Embryonic facial prominence (tissue), 1 donor: ENCODE measurements at regions not wholly inside any gene's neighbourhood (a gene's known extent, or its start where the extent isn't known, plus 50 kb on each side); places are given as distances from the start of the nearest gene placed in this dataset.
"Not testable (repeated sequence)": the region's sequence is repeated elsewhere in the genome, so short reads cannot be mapped to it uniquely, and the experiment has no call there.

Source experiments
- DNase-seq: peaks from one replicate; pipeline ENCODE4 v3.0.0-alpha.2; 2016; ENCODE audit errors: extremely low spot score

DNA sequence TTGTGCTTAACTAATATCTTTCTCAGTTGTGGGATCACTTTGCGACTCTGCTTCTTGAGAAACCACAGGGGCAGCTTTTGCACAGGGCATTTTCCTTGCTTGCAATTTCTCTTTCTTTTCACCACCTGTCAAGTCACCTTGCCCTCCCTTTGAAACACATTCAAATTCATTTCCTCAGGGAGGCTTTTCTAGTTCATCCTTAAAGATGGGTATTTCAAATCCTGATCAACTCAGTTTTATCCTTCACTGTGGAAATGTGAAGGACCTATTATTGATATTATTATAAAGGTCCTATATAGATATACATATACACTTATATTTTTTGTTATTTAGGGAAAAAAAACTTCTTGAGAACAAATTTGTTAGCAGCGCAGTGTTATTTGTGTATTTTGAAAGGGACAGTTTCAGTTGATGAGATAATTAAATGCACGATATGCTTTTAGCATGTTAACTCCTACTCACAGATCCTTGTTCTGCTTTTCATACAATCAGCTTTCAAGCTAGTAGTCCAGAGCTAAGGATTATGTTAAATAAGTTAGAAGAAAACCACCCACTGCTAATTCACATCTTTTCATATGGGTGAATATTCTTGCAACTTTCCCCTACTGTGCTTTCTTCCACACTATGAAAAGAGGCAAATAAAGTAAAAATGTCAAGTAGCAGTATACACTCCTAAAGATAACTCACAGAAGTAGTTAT lies 501.4 kb upstream of the RGS6 start:
- DNase-seq: no peak

DNA sequence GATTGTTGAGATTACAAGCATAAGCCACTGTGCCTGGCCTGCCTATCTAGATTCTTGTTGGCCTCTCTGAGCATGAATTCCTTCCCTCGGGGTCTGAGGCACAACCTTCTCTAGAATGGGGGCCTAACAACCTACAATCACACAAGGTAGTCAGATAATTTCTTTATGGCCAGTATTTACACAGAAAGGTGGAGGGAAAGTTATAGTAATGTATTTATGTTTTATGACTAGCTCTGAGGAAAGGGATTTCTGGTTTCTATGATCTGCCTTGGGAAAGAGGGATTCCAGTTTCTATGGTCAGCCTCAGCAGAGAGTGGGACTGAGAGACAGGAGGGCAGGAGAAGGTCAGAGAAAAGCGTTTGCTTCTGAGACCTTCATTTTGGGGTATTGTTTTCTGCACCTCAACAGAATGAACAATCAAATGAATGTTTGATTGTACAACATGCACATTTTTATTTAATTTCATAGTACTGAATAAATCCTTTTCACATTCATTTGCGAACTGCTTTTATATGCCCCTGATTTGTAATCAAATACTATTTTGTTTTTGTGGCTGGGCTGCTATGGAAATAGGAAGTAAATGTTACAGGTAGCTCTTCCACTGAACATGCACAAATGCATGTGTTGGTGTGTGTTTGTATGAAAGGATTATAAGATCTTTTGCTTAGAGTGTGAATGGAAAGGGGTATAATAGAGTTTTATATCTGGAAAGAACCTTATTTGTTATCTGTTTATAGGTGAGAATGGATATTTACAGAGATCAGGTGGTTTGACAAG lies 499.7 kb upstream of the RGS6 start:
- DNase-seq: no peak

DNA sequence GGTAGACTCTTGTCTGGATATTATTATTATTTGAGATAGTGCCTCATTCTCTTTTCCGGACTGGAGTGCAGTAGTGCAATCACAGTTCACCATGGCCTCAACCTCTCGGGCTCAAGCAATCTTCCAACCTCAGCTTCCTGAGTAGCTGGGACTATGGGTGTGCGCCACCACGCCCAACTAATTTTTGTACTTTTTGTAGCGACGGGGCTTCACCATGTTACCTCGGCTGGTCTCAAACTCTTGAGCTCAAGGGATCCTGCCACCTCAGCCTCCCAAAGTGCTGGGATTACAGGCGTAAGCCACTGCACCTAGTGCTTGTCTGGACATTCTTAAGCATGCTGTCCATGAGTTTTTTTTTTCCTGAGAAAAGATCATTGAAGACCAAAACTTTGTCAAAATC lies 498.9 kb upstream of the RGS6 start:
- DNase-seq: no peak

DNA sequence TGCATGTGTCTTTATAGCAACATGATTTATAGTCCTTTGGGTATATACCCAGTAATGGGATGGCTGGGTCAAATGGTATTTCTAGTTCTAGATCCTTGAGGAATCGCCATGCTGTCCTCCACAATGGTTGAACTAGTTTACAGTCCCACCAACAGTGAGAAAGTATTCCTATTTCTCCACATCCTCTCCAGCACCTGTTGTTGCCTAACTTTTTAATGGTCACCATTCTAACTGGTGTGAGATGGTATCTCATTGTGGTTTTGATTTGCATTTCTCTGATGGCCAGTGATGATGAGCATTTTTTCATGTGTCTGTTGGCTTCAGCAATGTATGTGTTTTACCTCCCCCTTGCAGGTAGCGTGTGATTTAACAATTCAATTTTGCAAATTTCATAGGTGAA lies 496.6 kb upstream of the RGS6 start:
- DNase-seq: not testable (repeated sequence)

DNA sequence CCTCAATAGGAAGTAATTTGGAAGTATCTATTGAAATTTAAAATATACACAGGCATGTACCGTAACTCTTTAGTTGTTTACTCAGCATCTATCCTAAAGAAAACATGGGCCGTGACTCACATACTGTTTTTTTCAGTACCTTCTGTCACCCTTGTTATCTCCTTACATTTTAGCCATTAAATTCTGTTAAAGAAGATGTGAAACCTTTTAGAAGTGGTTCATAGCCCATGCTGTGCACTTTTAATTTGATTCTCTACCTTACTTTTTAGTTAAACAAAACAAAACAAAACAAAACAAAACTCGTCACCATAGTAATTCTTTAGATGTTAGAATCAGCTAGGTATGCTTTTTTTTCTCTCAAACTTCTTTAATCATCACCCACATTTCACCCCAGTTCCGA lies 494.4 kb upstream of the RGS6 start:
- DNase-seq: no peak

DNA sequence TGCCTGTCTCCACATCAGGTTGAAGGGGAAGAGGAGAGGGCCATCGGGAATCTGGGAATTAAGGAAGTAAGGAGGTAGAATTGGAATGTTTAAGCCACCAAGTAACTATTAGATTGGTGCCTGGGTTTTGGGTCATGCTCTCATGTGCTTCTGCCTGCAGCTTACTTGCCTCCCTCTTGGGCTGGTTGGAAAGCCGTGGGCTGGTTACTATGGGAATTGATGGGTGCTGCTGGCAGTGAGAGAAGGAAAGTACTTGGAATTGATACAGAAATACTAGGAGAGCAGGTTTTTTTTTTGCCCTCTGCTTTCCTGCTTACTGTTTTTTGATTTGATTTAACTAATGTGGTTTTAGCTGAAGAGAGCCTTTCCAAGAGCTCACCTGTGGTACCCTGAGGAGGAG lies 493.5 kb upstream of the RGS6 start:
- DNase-seq: no peak

DNA sequence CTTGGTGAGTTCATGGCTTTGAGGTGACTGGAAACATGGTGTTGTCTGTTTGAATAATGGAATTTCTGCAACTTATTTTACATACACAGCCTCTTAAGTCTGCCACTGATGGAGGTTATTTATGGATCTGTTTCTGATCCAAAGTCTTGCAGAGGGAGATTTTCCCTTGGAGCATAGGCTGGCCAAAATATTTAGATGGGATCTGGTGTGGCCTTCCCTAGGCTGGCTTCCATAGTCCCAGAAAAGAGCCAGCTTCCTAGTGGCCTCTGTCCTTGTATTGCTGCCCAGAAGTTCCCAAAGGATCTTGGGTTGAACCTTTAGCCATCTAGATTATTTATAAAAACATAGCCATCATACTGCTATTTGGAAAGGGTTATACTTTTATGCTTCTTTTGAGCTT lies 491.1 kb upstream of the RGS6 start:
- no peak for DNase-seq

DNA sequence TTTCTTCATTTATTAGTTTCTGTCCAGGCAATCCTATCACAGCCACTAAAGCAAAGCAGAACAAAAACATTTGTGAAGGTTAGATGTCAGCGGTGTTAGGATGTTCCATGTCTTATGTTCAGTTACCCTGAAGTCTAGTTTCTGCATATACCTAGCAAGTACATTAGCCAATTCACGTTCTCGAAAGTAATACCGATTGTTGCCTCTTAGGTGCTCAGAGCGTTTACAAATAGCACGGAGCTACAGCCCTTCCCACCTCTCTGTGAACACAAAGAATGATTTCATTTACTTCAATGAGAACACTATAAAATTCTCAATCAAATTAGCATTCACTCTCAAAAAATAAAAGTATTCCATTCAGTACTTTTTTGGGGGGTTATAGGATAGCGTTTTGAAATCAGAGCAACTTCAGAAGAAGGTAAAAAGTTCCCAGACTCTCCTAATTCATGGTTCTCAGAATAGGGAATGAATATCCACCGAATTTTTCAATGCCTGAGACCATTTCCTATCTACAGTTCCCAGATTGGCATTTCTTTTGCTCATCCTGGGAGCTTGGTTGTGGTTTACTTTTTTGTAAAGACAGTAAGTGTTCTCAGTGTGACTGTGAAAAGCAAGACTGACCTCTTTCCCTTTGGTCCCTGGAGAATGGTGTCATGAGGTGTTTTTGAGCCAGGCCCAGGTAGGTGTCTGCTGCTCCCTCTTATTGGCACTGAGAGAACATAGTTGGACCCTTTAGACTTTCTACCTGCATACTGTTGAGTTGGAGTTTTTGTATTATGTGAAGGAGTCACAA lies 488.0 kb upstream of the RGS6 start:
- DNase-seq: no peak

DNA sequence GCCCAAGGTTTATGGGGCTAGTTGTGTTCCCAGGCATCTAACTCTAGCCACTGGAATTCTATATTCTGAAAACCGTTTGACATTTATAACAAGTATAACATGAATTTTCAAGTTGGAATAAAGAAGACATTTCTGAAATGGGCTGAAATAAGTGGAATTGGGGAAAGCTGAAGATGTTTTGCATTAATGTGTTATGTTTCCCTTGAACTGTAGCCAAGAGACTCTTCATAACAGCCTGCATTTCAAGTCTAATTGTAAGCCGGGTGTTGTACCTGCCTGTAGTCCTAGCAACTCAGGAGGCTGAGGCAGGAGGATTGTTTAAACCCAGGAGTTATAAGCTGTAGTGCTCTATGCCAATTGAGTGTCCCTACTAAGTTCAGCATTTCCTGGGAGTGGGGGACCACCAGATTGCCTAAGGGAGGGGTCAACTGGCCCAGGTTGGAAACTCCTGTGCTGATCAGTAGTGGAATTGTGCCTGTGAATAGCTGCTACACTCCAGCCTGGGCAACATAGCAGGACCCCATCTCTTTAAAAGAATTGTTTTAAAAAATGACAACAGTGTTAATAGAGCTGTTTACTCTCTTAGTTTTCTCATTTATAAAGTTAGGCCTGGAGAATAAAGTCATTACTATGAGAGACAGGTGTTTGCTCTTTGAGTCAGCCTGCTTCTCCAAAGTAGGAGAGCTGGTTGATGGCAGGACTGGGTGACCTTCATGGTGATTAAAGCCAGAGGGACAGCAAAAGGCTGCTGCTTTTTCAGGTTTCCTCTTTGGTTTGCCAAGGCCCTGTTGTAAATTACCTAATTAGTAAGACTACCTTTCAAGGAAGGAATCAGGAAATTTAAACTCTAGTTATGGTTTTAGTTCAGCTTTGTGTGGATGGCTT lies 483.6 kb upstream of the RGS6 start:
- DNase-seq: no peak

DNA sequence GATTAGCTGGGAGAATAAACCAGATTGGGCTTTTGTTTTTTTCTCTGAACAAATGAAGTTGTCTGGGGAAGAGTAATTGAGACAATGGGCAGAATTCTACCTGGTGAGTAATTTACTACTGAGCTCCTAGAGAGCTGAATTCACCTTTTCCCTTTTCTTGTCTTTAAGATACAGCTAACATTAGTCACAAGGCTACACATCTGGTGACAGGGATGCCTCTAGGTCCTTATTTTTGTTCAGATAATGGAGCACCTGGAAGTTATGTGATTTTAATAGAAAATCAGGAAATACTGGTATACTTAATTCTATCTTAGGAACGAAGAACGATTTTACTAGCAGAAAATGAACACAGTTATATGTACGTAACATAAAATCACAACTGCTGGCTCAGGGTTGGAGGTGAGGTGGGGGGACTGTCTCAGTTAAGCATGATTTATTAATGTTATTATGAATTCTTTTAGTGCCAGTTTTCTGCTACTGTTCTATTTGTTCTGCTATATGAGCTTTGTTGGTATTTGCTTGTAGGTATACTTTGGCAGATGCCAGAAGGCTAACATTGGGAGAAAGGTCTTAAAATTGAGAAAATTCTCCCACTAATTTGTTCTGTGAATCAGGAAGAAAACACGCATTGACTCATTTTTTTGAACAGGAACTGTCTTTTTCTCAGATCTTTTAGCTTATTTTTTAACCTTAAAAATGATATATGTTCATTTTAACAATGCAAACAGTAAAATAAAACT lies 482.7 kb upstream of the RGS6 start:
- DNase-seq: no peak

DNA sequence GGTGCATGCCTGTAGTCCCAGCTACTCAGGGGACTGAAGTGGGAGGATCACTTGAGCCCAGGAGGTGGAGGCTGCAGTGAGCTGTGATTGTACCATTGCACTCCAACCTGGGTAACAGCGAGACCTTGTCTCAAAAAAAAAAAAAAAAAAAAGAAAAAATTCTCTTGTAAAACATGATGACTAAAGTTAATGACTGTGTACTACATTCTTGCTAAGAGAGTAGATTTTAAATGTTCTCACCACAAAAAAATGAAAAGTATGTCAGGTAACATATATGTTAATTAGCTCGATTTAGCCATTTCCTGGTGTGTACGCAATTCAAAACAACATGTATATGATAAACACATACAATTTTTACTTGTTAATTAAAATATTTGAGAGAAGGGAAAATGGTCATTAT lies 480.7 kb upstream of the RGS6 start:
- DNase-seq: no peak

DNA sequence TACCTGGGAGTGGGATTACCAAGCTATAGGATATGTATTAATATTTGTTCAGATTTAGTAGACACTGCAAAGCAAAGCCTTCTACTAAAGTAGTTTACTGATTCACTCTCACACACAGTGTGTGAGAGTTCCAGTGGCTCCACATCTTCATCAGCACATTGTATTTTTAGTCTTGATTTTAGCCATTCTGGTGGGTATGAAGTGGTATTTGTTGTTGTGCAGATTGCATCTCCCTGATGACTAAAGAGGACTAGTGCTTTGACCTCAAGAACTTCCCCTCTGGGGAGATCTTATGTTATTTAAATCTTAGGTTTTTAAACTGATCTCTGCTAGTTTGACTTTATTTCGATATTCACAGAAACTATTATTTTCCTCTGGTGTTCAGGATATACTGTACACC lies 479.7 kb upstream of the RGS6 start:
- no peak for DNase-seq

DNA sequence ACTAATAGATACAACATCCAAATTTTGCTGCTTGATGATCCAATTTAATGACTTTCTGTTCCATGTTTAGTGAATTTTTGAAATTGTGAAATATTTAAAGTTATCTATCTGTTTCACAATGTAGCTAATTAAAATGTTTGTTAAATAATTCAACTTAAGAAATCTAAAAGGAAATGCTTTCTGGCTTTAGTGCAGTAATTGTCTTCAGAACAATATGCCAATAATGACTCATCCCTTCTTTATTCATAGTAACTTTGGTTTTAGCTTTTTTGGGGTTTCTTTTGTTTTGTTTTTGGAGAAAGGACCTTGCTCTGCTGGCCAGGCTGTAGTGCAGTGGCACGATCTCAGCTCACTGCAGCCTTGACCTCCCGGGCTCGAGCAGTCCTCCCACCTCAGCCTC lies 479.2 kb upstream of the RGS6 start:
- DNase-seq: no peak

DNA sequence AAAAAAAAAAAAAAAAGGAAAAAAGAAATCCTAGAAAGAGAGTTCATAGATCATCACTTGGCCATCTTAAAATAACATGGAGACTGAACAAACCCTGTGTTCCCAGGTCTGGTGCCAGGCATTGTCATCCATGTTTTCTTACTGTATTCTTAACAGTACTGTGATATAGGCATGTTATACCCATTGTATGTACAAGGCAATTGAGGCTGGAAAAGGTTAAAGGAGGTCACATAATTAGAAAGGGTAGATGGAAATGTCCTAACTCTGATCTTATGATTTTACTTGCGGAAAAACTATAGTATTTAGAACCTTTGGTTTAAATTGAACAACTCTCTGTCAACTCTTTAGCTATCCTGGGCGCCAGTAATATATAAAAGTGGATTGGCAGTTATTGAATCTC lies 478.2 kb upstream of the RGS6 start:
- DNase-seq: no peak

DNA sequence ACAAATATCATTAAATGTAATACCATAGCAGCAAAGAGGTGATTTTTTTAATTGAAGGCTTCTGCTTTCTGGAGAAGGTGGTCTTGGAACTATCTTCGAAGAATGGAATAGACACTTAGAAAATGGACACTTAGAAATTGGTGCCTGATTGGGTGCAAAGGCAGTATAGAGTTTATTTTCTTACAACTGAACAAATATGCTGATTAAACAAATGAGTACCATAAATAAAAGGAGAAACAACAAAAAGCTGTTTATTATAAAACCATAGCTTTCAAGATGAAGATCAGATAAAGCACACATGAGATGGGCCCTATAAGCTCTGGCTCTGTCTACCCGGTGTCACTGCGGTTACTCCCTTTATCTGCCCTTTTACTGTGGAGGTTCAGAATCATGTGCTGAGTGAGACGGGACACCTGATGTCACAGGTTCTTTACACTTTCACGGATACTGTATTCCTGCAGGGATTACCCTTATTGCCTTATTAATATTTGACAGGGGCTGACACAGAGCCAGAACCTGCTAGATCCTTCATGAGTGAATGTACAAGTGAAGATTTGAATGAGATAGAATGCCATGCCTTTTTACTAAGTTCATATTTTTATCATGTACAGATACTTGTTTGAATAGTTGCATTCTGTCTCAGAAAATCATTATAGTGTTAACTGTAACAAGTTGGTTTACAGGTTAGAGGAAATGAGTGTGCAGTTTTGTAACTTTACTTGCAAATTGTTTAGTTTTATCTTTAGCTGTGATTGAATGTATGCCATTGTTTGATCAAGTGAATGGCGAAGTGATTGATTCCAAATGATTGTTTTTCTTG lies 477.5 kb upstream of the RGS6 start:
- DNase-seq: no peak

DNA sequence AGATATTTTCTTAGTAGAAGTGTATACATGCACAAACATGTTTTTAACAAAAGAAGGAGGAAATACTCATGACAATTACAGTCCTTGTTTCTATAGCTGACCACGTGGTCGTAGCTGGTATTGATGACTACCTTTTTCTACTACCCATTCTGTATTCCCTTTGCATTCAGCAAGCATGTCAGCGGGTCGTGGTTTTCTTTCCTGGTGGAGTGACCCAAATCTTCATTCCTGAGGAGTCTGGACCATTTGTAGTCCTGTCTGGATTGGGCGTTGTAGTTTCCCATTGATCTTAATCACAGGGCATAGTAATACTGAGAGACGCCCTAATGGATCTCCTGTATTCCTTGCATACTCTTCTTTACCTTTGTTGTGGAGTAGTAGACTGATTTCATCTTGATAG lies 472.1 kb upstream of the RGS6 start:
- DNase-seq: no peak

DNA sequence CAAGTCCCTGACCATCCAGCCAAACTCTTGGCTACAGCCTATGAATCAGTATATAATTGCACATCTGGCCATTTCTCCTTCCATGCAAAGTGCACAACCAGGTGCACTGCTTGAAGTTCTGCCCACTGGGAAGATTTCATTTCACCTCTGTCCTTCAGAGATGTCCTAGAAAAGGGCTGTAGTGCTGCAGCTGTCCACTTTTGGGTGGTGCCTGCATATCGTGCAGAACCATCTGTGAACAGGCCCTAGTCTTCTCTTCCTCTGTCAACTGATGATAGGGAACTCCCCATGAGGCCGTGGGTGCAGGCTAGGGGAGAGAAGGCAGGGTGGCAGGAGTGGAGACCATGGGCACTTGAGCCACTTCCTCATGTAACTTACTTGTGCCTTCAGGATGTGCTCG lies 470.6 kb upstream of the RGS6 start:
- not testable (repeated sequence) for DNase-seq

DNA sequence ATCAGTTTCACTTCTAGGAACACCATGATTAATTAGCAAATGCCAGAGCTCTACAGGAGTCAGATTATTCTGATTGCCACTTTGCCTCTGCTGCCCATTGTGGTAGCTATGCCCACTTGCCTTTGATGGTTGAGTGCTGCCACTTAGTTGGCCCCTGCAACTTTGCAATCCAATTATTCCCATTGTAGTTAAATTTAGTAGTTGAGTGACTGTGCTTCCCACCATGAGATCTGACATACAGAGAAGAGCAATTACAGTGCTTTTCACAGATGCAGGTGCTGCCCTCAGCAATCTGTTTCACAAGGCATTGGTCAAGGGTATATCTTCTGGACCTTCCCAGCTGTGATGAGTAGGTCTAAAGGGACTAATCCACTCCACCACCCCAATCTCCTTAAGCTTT lies 468.4 kb upstream of the RGS6 start:
- DNase-seq: no peak

DNA sequence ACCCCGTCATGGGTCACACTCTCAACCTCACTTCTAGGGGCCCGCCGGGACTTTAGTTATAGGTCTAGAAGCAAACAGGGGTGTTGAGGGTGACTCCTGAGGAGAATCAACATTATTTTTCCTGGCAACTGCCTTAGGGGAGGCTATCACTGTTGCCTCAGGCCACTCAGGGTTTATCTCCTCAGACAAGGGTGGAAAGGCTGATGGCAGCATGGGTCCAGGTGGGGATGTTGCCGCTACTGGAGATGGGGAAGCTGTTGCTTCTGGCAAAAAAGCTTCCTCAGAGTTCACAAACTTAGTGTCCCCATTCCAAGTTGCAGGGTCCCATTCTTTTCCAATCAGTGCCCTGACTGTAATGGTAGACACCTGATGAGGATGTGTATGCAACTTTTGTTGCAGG lies 467.4 kb upstream of the RGS6 start:
- no peak for DNase-seq

DNA sequence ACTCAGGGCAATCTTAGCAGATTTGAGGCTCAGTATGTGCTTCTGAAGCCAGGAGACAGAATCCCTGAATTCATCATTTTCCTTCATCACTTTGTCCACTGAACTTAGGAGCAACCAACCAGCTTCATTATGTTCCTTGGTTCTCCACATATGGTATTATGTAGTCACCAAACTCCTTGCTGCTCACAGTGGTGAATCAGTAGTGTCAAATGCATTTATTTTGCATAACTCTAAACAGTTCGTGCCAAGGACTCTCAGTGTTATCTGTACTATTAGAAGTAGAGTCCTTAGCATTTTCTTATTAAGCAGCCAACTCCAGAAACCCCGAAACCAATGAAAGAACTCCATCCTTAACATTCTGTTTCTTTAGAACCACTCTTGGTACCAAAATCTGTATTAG lies 466.9 kb upstream of the RGS6 start:
- DNase-seq: no peak
